NCI-H1048 (cell line): ENCODE measurements at regions not wholly inside any gene's neighbourhood (a gene's known extent, or its start where the extent isn't known, plus 50 kb on each side); places are given as distances from the start of the nearest gene placed in this dataset.

Experiments
- DNase-seq: peaks from one replicate; lab custom pipeline; 2025; lab: John Stamatoyannopoulos, UW

DNA sequence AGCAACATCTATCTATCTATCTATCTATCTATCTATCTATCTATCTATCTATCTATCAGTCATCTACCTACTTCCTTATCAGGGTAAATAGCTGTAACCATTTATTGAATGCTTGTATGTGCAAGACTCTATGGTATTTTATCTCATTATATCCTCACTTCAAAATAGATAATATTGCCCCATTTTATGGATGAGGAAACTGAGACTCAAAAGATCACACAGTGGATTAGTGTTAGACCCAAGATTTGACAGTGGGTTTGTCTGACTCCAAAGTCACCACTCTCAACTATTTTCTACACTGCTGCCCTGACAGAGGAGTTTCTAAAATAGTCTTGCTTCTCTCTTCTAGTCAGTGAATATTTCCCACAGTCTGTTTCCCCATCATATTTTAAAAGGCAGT is 94.3 kb upstream of the NR3C1 start:
- DNase-seq, result no peak

GRCh38 chr5:143496943-143497342 is 93.5 kb upstream of the NR3C1 start:
- no peak for DNase-seq

GRCh38 chr5:143495821-143496275 is 92.4 kb upstream of the NR3C1 start:
- no peak for DNase-seq

DNA sequence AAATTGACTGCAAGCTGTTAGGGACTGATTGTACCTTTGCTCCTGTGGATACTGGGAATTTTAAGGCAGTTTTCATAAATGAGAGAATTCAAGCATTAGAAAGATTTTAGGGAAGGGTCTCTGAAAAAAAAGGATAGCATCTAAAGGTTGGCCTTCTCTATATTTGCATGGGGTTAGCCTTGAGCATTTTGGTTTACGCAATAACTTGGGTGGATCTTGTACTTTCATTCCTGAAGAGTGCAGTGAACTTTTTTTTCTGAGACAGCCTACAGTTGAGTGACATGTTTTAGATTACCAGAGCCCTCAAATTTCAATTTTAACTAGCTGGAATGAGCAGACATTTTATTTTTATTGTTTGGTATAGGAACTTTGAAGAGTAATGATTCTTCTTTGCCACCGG is 91.6 kb upstream of the NR3C1 start:
- DNase-seq, result no peak

GRCh38 chr5:143494595-143494994 is 91.1 kb upstream of the NR3C1 start:
- DNase-seq, result no peak

GRCh38 chr5:143494162-143494561 is 90.7 kb upstream of the NR3C1 start:
- DNase-seq, result no peak

- no peak for DNase-seq
Measured at GRCh38 chr5:143492783-143493182, 89.3 kb upstream of the NR3C1 start.

DNA sequence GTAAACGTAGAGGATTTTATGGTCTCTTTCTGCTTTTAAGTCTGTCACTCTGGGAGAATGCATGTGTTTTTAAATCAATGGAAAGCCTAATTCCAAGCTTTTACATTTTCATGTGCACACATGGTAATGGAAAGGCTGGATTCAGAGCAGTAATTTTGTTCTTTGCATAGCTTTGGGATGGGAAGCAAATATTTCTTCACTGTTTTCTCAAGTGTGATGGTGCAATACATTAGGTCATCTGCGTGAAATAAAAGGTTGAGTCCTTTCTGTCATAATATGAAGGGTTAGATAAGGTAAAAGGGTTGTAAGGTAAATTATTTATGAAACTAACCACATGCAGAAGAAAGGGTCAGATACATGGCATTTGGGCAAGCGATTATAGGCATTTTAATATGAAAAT is 88.2 kb upstream of the NR3C1 start:
- no peak for DNase-seq

DNA sequence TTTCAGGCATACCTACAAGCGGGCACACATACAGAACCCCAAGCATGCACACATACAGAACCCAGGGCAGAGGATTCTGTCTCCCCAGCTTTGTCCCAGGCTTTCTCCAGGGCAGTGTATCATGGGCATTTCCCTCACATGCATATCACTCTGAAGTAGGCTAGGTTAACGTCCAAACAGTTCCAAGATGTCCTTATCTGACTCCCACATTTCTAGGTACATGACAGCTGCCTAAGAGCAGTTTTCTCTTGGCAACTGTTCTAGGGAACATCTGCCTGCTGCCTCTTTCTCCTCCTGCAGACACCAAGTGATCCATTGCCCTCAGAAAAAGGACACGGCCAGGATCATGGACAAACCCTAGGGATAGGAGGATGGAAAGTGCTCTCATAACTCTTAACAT is 84.9 kb upstream of the NR3C1 start:
- no peak for DNase-seq

DNA sequence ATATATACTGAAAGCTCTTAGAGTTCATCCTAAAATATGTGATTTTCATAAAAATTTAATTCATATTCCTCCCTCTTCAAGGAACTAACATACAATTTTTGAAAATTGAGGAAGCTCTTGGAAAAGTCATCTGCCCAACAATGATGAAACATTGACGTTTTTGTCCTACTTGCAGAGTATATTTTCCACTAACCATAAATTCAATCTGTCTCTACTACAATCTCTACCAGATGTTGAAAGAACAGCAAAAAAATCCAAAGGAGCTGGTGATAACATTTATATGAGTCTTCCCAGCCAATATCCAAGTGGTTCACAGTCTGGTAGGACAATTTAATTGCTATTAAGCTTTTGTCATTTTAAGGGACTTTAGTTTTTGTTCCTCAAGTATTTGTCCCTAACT is 81.1 kb upstream of the NR3C1 start:
- DNase-seq, result no peak

GRCh38 chr5:143481697-143482531 is 78.4 kb upstream of the NR3C1 start:
- DNase-seq, result no peak

- DNase-seq, result no peak
Measured at GRCh38 chr5:143480001-143480400, 76.5 kb upstream of the NR3C1 start.

- DNase-seq, result no peak
Measured at GRCh38 chr5:143479394-143479793, 75.9 kb upstream of the NR3C1 start.

- DNase-seq, result no peak
Measured at GRCh38 chr5:143476601-143477211, 73.2 kb upstream of the NR3C1 start.

GRCh38 chr5:143474616-143475015 is 71.1 kb upstream of the NR3C1 start:
- DNase-seq, result no peak

DNA sequence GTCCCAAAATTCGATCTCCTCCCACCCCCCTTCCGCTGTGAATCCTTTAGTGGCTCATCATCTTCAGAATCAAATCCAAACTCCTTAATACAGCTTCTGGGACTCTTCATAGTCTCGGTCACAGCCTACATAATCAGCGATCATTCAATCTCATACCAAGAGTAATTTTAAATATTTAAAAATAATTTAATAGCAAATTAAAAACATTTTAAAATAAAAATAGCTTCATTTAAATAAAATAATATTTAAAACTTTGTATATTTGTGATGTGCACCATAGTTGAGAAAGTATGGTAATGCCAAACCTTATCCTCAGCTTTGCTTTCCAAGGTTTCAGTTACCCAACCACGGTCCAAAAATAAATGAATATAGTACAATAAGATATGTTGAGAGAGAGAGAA is 70.0 kb upstream of the NR3C1 start:
- DNase-seq, result no peak

- no peak for DNase-seq
Measured at GRCh38 chr5:143472576-143472975, 69.1 kb upstream of the NR3C1 start.

DNA sequence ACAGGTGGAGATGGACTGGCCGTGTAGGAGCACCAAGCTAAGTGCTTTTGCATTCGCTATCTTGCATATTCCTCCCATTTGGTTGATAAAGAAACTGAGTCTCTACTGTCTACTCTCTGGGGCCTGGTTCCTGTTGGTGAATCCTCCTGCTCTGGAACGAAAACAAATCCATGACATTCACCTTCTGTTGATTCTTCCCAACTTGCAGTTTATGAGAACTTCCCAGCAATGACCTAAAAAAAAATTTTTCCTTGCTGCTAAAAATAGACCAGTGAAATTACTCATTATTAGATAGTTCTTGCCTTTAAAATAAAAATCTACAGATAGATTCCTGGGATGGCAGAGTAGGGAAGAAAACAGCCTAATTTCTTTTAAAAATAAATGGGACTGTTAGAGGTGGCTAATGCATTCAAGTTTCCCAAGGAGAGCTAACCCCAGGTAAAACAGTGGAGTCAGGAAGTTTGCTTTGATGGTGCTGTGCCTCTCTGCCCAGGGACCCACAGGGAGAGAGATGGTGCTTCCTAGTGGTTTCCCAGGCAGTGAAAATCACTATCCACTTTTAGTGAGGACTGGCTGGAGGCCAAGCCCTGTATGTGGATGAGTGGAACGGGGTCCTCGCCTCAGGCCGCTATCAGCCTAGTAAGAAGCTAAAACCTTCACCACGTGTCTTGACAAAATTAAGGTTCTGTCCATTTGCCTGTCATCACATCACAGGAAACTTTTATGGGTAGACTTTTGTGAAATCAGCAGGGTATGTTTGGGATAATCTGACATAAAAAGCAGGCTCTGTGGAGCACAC is 68.4 kb upstream of the NR3C1 start:
- DNase-seq, result no peak

GRCh38 chr5:143471041-143471509 is 67.6 kb upstream of the NR3C1 start:
- no peak for DNase-seq

- no peak for DNase-seq
Measured at GRCh38 chr5:143470120-143470519, 66.6 kb upstream of the NR3C1 start.

- no peak for DNase-seq
Measured at GRCh38 chr5:143469125-143469524, 65.6 kb upstream of the NR3C1 start.

GRCh38 chr5:143466632-143467031 is 63.1 kb upstream of the NR3C1 start:
- DNase-seq, result no peak
